ENCODE measurements at regions not wholly inside any gene's neighbourhood (a gene's known extent, or its start where the extent isn't known, plus 50 kb on each side); places are given as distances from the start of the nearest gene placed in this dataset.

GRCh38 chr6:84390851-84391250 lies 163.4 kb upstream of the CEP162 start:
- Histone ChIP-seq H4K20me1 (ENCODE audit: insufficient read depth, low read length) (no peaks in the 10 kb centered on the region), H3K79me2 (ENCODE audit: insufficient read depth, low read length) (no peaks in the 10 kb centered on the region), H3K4me2 (replicated peaks; ENCODE audit: extremely low read depth, low read length, poor library complexity, severe bottlenecking) (no peak overlapping the region), H3K9me3 (replicated peaks in 1 of 2; ENCODE audit: control insufficient read depth in 1 of 2, insufficient read depth in 1 of 2, low read length in 2 of 2) (peaks cover 0 to 5% of the 10 kb centered on the region in 2 donors), H2AFZ (ENCODE audit: insufficient read depth, low read depth, low read length, poor library complexity, severe bottlenecking) (no peak overlapping the region), H3K4me3 (replicated peaks in 1 of 3; ENCODE audit: low read depth in 2 of 3, low read length in 3 of 3) (no peak overlapping the region), H3K27me3 (ENCODE audit: control insufficient read depth in 2 of 2, insufficient read depth in 2 of 2, low read length in 2 of 2) (no peaks in the 10 kb centered on the region), H3K9ac (ENCODE audit: insufficient read depth, low read length, poor library complexity, severe bottlenecking) (no peak overlapping the region), H3K36me3 (replicated peaks in 1 of 2; ENCODE audit: control insufficient read depth in 1 of 2, insufficient read depth in 2 of 2, low read length in 2 of 2) (no peaks in the 10 kb centered on the region), H3K4me1 (ENCODE audit: control insufficient read depth in 1 of 2, insufficient read depth in 2 of 2, low read length in 2 of 2) (no peaks in the 10 kb centered on the region), H3K27ac (ENCODE audit: low read depth in 1 of 2, low read length in 2 of 2) (no peak overlapping the region)
- intact Hi-C loops (cut with micrococcal nuclease): no loop called here
- Mint-ChIP-seq H3K27me3 (ENCODE audit: low read depth in 3 of 3) (no peaks in the 10 kb centered on the region), H3K27ac (no peak overlapping the region), H3K36me3 (no peaks in the 10 kb centered on the region), H3K4me1 (no peaks in the 10 kb centered on the region), H3K4me3 (no peak overlapping the region), H3K9me3 (peaks cover 0 to 8% (median 3%) of the 10 kb centered on the region in 7 donors)
- TF ChIP-seq, protein P1, sequence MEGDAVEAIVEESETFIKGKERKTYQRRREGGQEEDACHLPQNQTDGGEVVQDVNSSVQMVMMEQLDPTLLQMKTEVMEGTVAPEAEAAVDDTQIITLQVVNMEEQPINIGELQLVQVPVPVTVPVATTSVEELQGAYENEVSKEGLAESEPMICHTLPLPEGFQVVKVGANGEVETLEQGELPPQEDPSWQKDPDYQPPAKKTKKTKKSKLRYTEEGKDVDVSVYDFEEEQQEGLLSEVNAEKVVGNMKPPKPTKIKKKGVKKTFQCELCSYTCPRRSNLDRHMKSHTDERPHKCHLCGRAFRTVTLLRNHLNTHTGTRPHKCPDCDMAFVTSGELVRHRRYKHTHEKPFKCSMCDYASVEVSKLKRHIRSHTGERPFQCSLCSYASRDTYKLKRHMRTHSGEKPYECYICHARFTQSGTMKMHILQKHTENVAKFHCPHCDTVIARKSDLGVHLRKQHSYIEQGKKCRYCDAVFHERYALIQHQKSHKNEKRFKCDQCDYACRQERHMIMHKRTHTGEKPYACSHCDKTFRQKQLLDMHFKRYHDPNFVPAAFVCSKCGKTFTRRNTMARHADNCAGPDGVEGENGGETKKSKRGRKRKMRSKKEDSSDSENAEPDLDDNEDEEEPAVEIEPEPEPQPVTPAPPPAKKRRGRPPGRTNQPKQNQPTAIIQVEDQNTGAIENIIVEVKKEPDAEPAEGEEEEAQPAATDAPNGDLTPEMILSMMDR (IDR thresholded peaks at IDR 0.05): no peak
- DNase-seq: no peak
- 90% methylated on average over 2 of the region's 2 CpGs for WGBS (ENCODE audit: insufficient coverage)

DNA sequence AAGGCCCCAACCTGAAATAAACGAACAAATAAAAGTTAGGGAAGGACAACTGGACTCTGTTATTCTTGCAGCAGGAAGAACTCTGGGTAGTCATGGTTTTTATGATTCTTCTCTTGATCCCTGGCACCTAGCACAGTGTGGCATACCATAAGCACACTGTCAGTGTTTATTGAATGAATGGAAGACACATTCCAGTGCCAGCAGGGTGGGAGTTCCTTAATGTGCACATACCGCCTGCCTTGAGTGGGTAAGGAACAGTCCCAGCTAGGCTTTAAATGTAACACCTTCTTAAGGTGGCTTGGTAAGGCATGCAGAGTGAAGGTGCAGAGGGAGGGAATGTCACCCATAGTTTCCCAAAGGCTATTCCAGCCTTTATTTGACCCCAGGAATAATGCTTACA lies 162.9 kb upstream of the CEP162 start:
- 67% methylated on average over 1 of the region's 2 CpGs for WGBS (ENCODE audit: insufficient coverage)
- no peak overlapping the region for H3K4me3 Mint-ChIP-seq
- intact Hi-C loops (cut with micrococcal nuclease): no loop called here

More for the DNA sequence above, 162.9 kb upstream of the CEP162 start:
- TF ChIP-seq, protein P1 (IDR thresholded peaks at IDR 0.05): no peak
- H3K9me3 ChIP-seq (replicated peaks in 1 of 2; ENCODE audit: control insufficient read depth in 1 of 2, insufficient read depth in 1 of 2, low read length in 2 of 2): peaks cover 0 to 5% of the 10 kb centered on the region in 2 donors
- DNase-seq: no peak
- H4K20me1 ChIP-seq (ENCODE audit: insufficient read depth, low read length): no peaks in the 10 kb centered on the region
- H3K4me1 Mint-ChIP-seq: no peaks in the 10 kb centered on the region
- H3K36me3 Mint-ChIP-seq: no peaks in the 10 kb centered on the region
- H3K4me1 ChIP-seq (ENCODE audit: control insufficient read depth in 1 of 2, insufficient read depth in 2 of 2, low read length in 2 of 2): no peaks in the 10 kb centered on the region
- H3K27ac Mint-ChIP-seq: peak overlapping the region in 1 of 7 donors; percentile 11
- H3K9me3 Mint-ChIP-seq: peaks cover 0 to 8% (median 3%) of the 10 kb centered on the region in 7 donors
- H3K9ac ChIP-seq (ENCODE audit: insufficient read depth, low read length, poor library complexity, severe bottlenecking): no peak overlapping the region
- no peaks in the 10 kb centered on the region for H3K27me3 Mint-ChIP-seq (ENCODE audit: low read depth in 3 of 3)
- H3K27me3 ChIP-seq (ENCODE audit: control insufficient read depth in 2 of 2, insufficient read depth in 2 of 2, low read length in 2 of 2): no peaks in the 10 kb centered on the region
- H2AFZ ChIP-seq (ENCODE audit: insufficient read depth, low read depth, low read length, poor library complexity, severe bottlenecking): no peak overlapping the region
- no peak overlapping the region for H3K4me3 ChIP-seq (replicated peaks in 1 of 3; ENCODE audit: low read depth in 2 of 3, low read length in 3 of 3)
- H3K36me3 ChIP-seq (replicated peaks in 1 of 2; ENCODE audit: control insufficient read depth in 1 of 2, insufficient read depth in 2 of 2, low read length in 2 of 2): no peaks in the 10 kb centered on the region
- no peaks in the 10 kb centered on the region for H3K79me2 ChIP-seq (ENCODE audit: insufficient read depth, low read length)
- no peak overlapping the region for H3K4me2 ChIP-seq (replicated peaks; ENCODE audit: extremely low read depth, low read length, poor library complexity, severe bottlenecking)
- H3K27ac ChIP-seq (ENCODE audit: low read depth in 1 of 2, low read length in 2 of 2): no peak overlapping the region
